ENCODE measurements at regions not wholly inside any gene's neighbourhood (a gene's known extent, or its start where the extent isn't known, plus 50 kb on each side); places are given as distances from the start of the nearest gene placed in this dataset.

DNA sequence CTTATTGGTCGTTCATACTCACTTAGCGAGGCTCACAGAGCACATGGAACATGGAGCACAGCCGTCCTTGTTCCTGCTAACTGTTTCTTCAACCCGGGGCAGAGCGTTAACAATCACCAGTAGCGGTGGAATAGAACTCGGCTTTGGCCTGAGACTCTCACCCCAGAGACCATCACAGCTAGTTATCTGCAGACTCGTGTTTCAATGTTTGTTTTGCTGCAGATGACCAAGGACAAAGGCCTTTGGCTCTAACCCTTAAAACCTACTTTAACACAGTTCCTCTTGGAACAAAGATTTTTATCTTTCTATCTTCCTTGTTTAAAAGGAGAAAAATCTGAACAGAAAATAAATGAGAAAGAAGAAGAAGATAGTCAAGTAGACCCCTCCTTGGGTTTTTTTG is 320.2 kb upstream of the UBE2E3 start:
- H3K9me3 Mint-ChIP-seq (ENCODE audit: unreplicated experiment), result no peaks in the 10 kb centered on the region
- no peak overlapping the region for H3K4me3 Mint-ChIP-seq (ENCODE audit: unreplicated experiment)
- POLR2A ChIA-PET, result no interaction called here
- H3K36me3 Mint-ChIP-seq (ENCODE audit: insufficient read depth, unreplicated experiment), result no peaks in the 10 kb centered on the region
- no TSS peak for BruUV-seq (replicated peaks)
- no peak for DNase-seq (ENCODE audit: unreplicated experiment)
- no peaks in the 10 kb centered on the region for H3K27me3 Mint-ChIP-seq (ENCODE audit: insufficient read depth, unreplicated experiment)
- peaks cover 11% of the 10 kb centered on the region for H3K4me1 Mint-ChIP-seq (ENCODE audit: insufficient read depth, unreplicated experiment)
- H3K27ac Mint-ChIP-seq (ENCODE audit: low read depth, unreplicated experiment), result no peak overlapping the region
- intact Hi-C loops (cut with micrococcal nuclease), result no loop called here
- TF ChIP-seq, protein P1, sequence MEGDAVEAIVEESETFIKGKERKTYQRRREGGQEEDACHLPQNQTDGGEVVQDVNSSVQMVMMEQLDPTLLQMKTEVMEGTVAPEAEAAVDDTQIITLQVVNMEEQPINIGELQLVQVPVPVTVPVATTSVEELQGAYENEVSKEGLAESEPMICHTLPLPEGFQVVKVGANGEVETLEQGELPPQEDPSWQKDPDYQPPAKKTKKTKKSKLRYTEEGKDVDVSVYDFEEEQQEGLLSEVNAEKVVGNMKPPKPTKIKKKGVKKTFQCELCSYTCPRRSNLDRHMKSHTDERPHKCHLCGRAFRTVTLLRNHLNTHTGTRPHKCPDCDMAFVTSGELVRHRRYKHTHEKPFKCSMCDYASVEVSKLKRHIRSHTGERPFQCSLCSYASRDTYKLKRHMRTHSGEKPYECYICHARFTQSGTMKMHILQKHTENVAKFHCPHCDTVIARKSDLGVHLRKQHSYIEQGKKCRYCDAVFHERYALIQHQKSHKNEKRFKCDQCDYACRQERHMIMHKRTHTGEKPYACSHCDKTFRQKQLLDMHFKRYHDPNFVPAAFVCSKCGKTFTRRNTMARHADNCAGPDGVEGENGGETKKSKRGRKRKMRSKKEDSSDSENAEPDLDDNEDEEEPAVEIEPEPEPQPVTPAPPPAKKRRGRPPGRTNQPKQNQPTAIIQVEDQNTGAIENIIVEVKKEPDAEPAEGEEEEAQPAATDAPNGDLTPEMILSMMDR (IDR thresholded peaks at IDR 0.05; ENCODE audit: unreplicated experiment), result no peak
- CTCF ChIA-PET, result no interaction called here

DNA sequence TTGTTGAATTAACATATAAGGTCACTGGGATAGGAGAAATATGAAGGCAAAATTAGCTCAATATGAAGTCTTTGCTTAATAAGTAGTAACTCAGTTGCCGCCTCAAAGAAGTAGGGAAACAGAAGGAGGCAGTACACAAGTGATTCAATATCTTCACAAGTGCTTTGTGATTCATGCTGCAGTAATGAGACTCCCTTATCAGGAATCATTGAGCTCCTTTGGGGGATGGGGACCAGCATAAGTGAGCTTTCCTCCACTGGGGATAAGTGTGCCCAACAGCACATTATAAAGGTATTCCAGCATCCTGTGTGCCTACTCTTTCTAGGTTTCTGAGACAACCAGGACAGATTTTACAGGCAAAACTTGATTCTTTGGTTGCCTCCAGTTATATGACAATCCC is 323.4 kb upstream of the UBE2E3 start:
- Mint-ChIP-seq H3K36me3 (ENCODE audit: insufficient read depth, unreplicated experiment) (no peaks in the 10 kb centered on the region), H3K4me3 (ENCODE audit: unreplicated experiment) (no peak overlapping the region), H3K27me3 (ENCODE audit: insufficient read depth, unreplicated experiment) (no peaks in the 10 kb centered on the region), H3K27ac (ENCODE audit: low read depth, unreplicated experiment) (no peak overlapping the region), H3K4me1 (ENCODE audit: insufficient read depth, unreplicated experiment) (peaks cover 13% of the 10 kb centered on the region), H3K9me3 (ENCODE audit: unreplicated experiment) (no peaks in the 10 kb centered on the region)
- intact Hi-C loops (cut with micrococcal nuclease), result no loop called here
- BruUV-seq (replicated peaks), result no TSS peak
- DNase-seq (ENCODE audit: unreplicated experiment), result no peak
- TF ChIP-seq, protein P1 (IDR thresholded peaks at IDR 0.05; ENCODE audit: unreplicated experiment), result no peak
- ChIA-PET CTCF (interaction anchor here (0.6 to 0.7 kb wide), 2 partner anchors 30 to 50 kb away, joined by 3 read pairs; no protein-coding TSS in a partner anchor), POLR2A (interaction anchor here (0.6 to 1.4 kb wide), 10 partner anchors 8 to 323 kb away, joined by 3 to 8 read pairs (median 4); partner anchors contain the start of gene UBE2E3)

DNA sequence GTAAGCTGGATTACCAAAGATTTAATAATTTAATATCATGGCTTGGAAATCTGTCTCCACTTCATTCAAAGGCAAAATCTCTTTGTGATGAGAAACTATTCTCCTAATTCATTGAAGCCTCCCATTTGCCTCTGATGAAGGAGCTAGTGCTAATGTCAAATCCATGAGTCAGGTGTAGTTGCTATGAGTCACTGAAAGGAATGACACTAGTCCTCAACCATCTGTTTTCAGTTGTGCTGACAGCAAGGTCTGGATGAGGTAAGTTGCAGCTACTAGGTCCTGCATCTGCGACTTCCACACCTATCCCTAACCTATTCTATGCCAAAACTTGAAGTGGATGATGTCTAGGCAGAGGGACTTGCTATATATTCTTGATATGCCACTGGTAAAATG is 324.0 kb upstream of the UBE2E3 start:
- BruUV-seq (replicated peaks), result no TSS peak
- H3K27ac Mint-ChIP-seq (ENCODE audit: low read depth, unreplicated experiment), result no peak overlapping the region
- DNase-seq (ENCODE audit: unreplicated experiment), result peak; percentile 79
- no peaks in the 10 kb centered on the region for H3K9me3 Mint-ChIP-seq (ENCODE audit: unreplicated experiment)
- no peaks in the 10 kb centered on the region for H3K36me3 Mint-ChIP-seq (ENCODE audit: insufficient read depth, unreplicated experiment)
- TF ChIP-seq, protein P1 (IDR thresholded peaks at IDR 0.05; ENCODE audit: unreplicated experiment), result no peak
- ChIA-PET CTCF (interaction anchor here (0.5 to 1.5 kb wide), 2 partner anchors 10 to 199 kb away, joined by 4 to 7 read pairs; no protein-coding TSS in a partner anchor), POLR2A (interaction anchor here (0.6 to 1.4 kb wide), 9 partner anchors 9 to 324 kb away, joined by 3 to 8 read pairs (median 3); partner anchors contain the start of gene UBE2E3)
- H3K4me1 Mint-ChIP-seq (ENCODE audit: insufficient read depth, unreplicated experiment), result peaks cover 13% of the 10 kb centered on the region
- intact Hi-C loops (cut with micrococcal nuclease), result no loop called here
- no peak overlapping the region for H3K4me3 Mint-ChIP-seq (ENCODE audit: unreplicated experiment)
- no peaks in the 10 kb centered on the region for H3K27me3 Mint-ChIP-seq (ENCODE audit: insufficient read depth, unreplicated experiment)

DNA sequence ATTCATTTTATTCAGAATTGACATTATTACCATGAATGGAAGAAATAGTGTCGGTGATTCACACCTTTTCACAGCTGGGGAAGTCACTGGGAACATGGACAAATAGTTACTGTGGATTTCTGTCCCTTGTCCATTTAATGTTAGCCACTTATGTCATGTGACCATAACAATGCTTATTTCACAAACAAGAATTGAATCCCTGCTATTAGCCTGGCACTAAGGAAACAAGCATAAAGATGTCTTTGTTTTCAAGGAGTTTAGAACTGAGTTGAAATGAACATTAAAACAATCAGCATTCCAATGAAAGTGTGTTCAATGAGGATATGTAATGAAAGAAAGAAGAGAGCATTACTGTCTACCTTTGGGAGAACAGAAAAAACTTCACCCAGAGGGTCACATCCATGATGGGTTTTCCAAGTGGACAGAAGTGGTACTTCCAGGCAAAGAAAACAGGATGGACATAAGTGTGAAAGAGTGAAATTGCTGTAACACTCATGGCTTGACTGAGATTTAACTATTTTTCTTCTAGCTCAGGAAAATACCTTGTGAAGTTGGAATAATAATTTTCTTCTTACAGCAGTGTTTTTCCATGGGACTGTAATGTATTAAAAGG is 324.5 kb upstream of the UBE2E3 start:
- H3K36me3 Mint-ChIP-seq (ENCODE audit: insufficient read depth, unreplicated experiment), result no peaks in the 10 kb centered on the region
- TF ChIP-seq, protein P1 (IDR thresholded peaks at IDR 0.05; ENCODE audit: unreplicated experiment), result no peak
- no peaks in the 10 kb centered on the region for H3K9me3 Mint-ChIP-seq (ENCODE audit: unreplicated experiment)
- peaks cover 13% of the 10 kb centered on the region for H3K4me1 Mint-ChIP-seq (ENCODE audit: insufficient read depth, unreplicated experiment)
- DNase-seq (ENCODE audit: unreplicated experiment), result no peak
- no peak overlapping the region for H3K4me3 Mint-ChIP-seq (ENCODE audit: unreplicated experiment)
- CTCF ChIA-PET, result interaction anchor here (0.5 to 1.5 kb wide), 4 partner anchors 9 to 199 kb away, joined by 3 to 7 read pairs (median 4); no protein-coding TSS in a partner anchor
- H3K27me3 Mint-ChIP-seq (ENCODE audit: insufficient read depth, unreplicated experiment), result no peaks in the 10 kb centered on the region
- intact Hi-C loops (cut with micrococcal nuclease), result no loop called here
- POLR2A ChIA-PET, result interaction anchor here (0.7 to 1.4 kb wide), 8 partner anchors 9 to 324 kb away, joined by 3 to 8 read pairs (median 4); partner anchors contain the start of gene UBE2E3
- H3K27ac Mint-ChIP-seq (ENCODE audit: low read depth, unreplicated experiment), result no peak overlapping the region
- BruUV-seq (replicated peaks), result no TSS peak
